ENCODE measurements at regions not wholly inside any gene's neighbourhood (a gene's known extent, or its start where the extent isn't known, plus 50 kb on each side); places are given as distances from the start of the nearest gene placed in this dataset.

DNA sequence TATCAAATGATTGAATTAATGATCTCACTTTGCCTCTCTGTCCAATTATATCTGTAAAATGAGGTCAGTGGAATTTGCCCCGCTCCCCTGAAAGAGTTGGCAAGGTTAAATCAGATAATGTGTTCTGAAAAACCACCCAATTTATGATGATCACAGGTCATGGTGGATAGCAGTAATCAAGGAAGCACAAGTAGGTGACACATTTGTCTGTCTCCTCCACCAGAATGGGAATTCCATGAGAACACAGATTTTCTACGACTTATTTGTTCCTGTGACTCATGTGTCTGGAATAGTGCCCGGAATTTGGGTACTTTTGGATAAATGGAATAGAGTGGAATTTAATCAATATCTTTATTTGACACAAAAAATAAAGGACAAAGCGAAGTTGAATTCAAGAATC, 220.9 kb upstream of the SUCLG2 start:
- TF ChIP-seq, protein P1, sequence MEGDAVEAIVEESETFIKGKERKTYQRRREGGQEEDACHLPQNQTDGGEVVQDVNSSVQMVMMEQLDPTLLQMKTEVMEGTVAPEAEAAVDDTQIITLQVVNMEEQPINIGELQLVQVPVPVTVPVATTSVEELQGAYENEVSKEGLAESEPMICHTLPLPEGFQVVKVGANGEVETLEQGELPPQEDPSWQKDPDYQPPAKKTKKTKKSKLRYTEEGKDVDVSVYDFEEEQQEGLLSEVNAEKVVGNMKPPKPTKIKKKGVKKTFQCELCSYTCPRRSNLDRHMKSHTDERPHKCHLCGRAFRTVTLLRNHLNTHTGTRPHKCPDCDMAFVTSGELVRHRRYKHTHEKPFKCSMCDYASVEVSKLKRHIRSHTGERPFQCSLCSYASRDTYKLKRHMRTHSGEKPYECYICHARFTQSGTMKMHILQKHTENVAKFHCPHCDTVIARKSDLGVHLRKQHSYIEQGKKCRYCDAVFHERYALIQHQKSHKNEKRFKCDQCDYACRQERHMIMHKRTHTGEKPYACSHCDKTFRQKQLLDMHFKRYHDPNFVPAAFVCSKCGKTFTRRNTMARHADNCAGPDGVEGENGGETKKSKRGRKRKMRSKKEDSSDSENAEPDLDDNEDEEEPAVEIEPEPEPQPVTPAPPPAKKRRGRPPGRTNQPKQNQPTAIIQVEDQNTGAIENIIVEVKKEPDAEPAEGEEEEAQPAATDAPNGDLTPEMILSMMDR (IDR thresholded peaks at IDR 0.05; ENCODE audit: low read depth, low read length) = no peak
- H3K4me3 ChIP-seq (ENCODE audit: low read depth, low read length) = no peak overlapping the region

DNA sequence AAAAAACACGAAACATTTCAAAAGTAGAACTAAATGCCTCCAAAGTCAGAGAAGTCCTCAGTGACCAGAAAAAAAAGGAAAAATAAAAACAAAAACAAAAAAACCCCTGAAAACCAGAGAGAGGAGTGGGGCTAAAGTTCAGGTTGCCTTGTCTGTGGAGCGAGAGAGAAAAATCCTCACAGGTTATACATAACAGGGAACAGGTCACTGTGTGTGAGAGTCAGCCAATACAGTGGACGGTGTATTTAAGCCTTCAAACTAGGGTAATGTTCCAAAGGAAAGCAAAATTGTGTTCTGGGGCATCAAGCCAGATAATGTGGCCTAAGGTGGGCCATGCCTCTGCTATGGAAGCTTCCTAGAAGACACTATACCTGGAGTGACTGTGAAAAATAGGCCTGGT, 216.1 kb upstream of the SUCLG2 start:
- TF ChIP-seq, protein P1 (IDR thresholded peaks at IDR 0.05; ENCODE audit: low read depth, low read length) = no peak
- H3K4me3 ChIP-seq (ENCODE audit: low read depth, low read length) = no peak overlapping the region

DNA sequence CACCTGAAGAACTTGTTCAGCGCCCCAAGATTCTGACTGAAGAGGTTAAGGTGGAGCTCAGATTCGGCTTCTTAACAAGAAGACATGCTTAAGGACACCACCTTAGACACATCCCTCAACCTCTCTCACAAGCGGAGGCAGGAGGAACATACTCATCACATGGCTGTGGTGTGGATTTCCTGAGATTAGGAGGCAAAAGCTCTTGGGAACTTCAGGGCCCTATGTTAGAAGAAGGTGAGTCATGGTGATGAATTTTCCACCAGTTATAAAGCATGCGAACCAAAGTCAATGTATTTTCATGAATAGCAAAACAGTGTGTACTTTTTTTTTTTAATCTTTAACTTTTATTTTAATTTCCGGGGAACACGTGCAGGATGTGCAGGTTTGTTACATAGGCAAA, 212.2 kb upstream of the SUCLG2 start:
- no peak overlapping the region for H3K4me3 ChIP-seq (ENCODE audit: low read depth, low read length)
- TF ChIP-seq, protein P1 (IDR thresholded peaks at IDR 0.05; ENCODE audit: low read depth, low read length) = no peak

DNA sequence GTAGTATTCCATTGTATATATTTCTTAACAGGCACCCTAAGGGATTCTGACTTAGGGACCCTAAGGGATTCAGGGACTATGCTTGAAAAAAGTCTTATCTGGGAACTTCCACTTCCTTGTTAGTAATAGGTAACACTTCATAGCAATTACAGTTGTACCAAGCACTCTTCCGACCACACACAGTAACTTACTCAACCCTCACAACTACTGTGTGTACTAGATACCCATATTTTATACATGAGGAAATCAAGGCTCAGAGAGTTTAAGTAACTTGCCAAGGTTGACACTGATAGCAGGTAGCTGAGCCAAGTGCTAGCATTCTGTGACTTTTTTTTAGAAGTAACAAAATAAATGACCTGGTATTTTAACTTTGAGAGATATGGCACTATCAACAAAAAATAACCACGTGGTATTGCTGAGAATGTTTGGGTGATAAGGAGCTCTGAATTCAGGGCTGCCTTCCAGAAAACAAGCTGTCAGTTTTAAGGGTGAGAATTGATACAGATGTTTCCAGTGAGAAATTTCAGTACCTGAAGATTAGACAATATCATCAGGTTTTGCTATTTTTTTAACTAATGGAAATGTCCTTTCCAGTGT, 210.3 kb upstream of the SUCLG2 start:
- H3K4me3 ChIP-seq (ENCODE audit: low read depth, low read length) = no peak overlapping the region
- TF ChIP-seq, protein P1 (IDR thresholded peaks at IDR 0.05; ENCODE audit: low read depth, low read length) = no peak

DNA sequence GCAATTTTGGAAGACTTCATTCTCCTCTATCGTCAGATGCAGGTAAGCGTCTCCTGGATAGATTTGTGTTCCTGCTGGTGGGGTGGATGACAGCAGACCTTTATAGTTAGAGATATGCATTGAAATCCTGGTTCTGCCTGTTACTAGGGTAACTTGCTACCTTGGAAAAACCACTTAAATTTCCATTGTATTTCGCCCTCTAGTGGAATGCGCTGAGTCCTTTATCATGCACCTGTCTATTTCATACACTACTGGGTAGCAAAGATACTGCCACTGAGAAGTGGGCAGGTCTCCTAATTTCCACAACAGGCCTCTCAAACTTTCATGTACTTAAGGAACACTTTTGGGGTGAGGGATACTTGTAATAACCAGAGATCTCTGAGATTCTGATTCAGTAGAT, 209.5 kb upstream of the SUCLG2 start:
- no peak overlapping the region for H3K4me3 ChIP-seq (ENCODE audit: low read depth, low read length)
- TF ChIP-seq, protein P1 (IDR thresholded peaks at IDR 0.05; ENCODE audit: low read depth, low read length) = 0 out of 2 replicates have a peak, but pooled peaks have one; percentile 22

DNA sequence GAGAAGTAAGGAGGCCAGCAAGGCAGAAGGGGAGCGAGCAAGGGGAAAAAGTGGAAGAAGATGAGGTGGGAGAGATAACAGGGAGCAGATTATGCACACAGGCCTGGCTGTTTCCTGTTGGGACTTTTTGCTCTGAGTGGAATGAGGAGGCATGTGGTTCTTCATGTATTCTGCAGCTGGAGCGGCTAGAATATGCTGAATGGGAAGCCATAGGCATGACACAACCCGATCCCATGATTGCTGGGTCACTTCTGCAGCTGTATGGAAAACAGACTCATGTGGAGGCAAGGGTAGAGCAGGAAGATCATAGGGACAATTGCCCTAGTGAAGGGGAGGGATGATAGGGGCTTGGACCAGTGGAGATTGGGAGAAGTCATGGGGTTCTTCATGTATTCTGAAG, 206.0 kb upstream of the SUCLG2 start:
- TF ChIP-seq, protein P1 (IDR thresholded peaks at IDR 0.05; ENCODE audit: low read depth, low read length) = no peak
- H3K4me3 ChIP-seq (ENCODE audit: low read depth, low read length) = no peak overlapping the region

DNA sequence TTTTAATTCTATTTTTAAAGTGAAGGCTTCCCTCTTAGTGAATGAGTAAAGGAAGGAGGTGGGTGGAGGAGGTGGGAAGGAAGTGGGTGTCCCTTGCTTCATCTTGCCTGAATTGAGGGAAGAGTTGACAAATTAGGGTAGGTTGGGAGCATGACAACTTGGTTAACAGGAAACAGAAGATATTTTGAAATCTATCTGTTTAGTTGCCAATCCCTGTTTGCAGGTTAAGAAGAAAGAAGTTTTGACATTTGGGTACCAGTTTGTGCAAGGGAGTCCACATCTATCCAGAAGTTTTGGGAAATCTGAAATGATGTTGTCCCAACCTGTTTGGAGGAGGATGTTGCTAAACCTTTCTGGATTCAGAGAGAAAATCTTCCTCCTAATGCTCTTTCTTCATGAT, 204.1 kb upstream of the SUCLG2 start:
- TF ChIP-seq, protein P1 (IDR thresholded peaks at IDR 0.05; ENCODE audit: low read depth, low read length) = no peak

More for the DNA sequence above, 204.1 kb upstream of the SUCLG2 start:
- no peak overlapping the region for H3K4me3 ChIP-seq (ENCODE audit: low read depth, low read length)
